ENCODE measurements at regions not wholly inside any gene's neighbourhood (a gene's known extent, or its start where the extent isn't known, plus 50 kb on each side); places are given as distances from the start of the nearest gene placed in this dataset.
"Not testable (repeated sequence)": the region's sequence is repeated elsewhere in the genome, so short reads cannot be mapped to it uniquely, and the experiment has no call there.

DNA sequence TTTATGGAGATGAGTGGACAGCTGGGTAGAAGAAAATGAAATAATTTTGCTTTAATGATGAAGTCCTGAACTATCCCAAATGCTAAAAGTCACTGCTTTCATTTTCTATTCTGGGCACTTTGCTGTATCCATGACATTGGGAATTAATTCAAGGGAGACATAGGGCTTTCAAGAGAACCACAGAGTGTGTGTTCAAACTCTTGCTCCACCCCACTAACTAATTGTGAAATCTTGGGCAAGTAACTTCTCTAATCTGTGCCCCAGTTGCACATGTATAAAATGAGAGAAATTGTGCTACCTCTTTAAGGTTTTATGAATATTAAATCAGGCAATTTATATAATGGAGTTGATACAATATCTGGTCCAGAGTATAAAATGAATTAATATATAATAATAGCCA lies 1422.0 kb downstream of the ADGRL3 start:
- ATAC-seq: peak in 1 of 2 donors; percentile 39
- DNase-seq: no peak

GRCh38 chr4:62619971-62620370 lies 1419.8 kb downstream of the ADGRL3 start:
- Histone ChIP-seq H3K9me3 (no peaks in the 10 kb centered on the region), H3K36me3 (no peaks in the 10 kb centered on the region), H3K4me3 (no peak overlapping the region), H3K4me1 (no peaks in the 10 kb centered on the region), H3K27me3 (ENCODE audit: low read depth) (no peaks in the 10 kb centered on the region), H3K27ac (no peak overlapping the region)
- no peak for ATAC-seq
- no peak for TF ChIP-seq CTCF (IDR thresholded peaks at IDR 0.05)
- intact Hi-C loops (cut with DNase I): no loop called here
- DNase-seq: no peak

More for the DNA sequence above, 1422.0 kb downstream of the ADGRL3 start:
- Histone ChIP-seq H3K36me3 (no peaks in the 10 kb centered on the region), H3K4me3 (no peak overlapping the region), H3K4me1 (no peaks in the 10 kb centered on the region), H3K27ac (no peak overlapping the region), H3K27me3 (ENCODE audit: low read depth) (no peaks in the 10 kb centered on the region), H3K9me3 (no peaks in the 10 kb centered on the region)
- intact Hi-C loops (cut with DNase I): no loop called here
- TF ChIP-seq CTCF (IDR thresholded peaks at IDR 0.05): no peak

DNA sequence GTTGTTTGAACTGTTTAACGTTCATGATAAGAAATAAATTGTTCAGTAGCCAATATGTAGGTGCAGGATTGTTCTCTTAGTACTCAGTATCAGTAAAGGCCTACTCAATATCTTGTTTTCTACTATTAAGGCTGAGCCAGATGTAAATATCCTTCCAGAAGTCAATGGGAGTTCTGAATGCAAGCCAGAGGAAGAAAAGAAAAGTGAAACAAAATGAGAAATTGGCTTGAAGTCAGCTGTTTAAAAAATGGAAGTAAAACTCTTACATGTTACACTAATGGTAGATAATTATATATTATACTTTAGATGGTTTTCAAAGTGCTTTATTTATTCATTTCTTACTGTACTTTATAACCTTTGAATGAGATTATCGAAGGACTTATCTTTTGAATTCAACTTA lies 1417.9 kb downstream of the ADGRL3 start:
- Histone ChIP-seq H3K4me3 (no peak overlapping the region), H3K9me3 (no peaks in the 10 kb centered on the region), H3K27me3 (ENCODE audit: low read depth) (no peaks in the 10 kb centered on the region), H3K36me3 (no peaks in the 10 kb centered on the region), H3K27ac (no peak overlapping the region), H3K4me1 (no peaks in the 10 kb centered on the region)
- intact Hi-C loops (cut with DNase I): no loop called here
- DNase-seq (no peak), ATAC-seq (no peak)
- TF ChIP-seq CTCF (IDR thresholded peaks at IDR 0.05): no peak

DNA sequence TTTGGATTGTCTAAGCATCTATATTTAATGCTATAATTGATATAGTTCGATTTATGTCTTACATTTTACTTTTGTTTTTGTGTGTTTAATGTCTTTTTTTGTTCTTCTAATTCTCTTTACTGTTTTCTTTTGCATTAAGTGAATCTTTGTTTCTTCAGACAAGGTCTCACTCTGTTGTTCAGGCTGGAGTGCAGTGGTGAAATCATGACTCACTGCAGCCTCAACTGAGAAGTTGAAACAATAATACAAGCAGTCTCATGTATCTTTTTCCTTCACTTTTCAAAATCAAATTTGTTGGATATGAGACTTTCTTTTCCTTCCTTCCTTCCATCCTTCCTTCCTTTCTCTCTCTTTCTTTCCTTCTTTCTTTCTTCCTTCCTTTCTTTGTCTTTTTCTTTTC lies 1401.6 kb downstream of the ADGRL3 start:
- Histone ChIP-seq H3K4me3 (no peak overlapping the region), H3K36me3 (no peaks in the 10 kb centered on the region), H3K27ac (no peak overlapping the region), H3K4me1 (no peaks in the 10 kb centered on the region), H3K27me3 (ENCODE audit: low read depth) (no peaks in the 10 kb centered on the region), H3K9me3 (no peaks in the 10 kb centered on the region)
- DNase-seq (no peak), ATAC-seq (no peak)
- intact Hi-C loops (cut with DNase I): no loop called here
- TF ChIP-seq CTCF (IDR thresholded peaks at IDR 0.05): no peak

GRCh38 chr4:62595265-62595664 lies 1395.1 kb downstream of the ADGRL3 start:
- H3K27me3 ChIP-seq (ENCODE audit: low read depth); H3K4me3 ChIP-seq; intact Hi-C loops (cut with DNase I); H3K9me3 ChIP-seq; H3K4me1 ChIP-seq; DNase-seq; H3K36me3 ChIP-seq; H3K27ac ChIP-seq; ATAC-seq: not testable (repeated sequence)
- peak; percentile 36 for TF ChIP-seq CTCF (IDR thresholded peaks at IDR 0.05)

DNA sequence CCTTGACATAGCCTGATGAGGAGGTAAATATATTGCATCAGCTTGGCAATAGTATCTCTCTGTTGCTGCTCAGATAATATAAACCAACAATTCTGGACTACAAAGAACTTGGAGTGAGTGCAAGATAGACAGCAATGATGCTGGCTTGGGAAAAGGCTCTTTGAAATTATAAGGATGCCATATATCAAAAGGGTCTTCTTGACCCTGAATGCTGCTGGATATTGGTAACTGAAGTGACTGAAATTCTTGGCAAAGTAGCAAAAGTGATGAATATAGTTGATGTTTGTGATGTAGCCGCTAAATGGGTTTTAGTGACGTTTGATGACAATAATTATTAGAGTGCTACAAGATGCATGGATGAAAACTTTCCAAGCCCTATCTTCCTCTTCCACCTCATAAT lies 1391.6 kb downstream of the ADGRL3 start:
- H3K27ac ChIP-seq: no peak overlapping the region

More for the DNA sequence above, 1391.6 kb downstream of the ADGRL3 start:
- DNase-seq (no peak), ATAC-seq (no peak)
- Histone ChIP-seq H3K4me3 (no peak overlapping the region), H3K36me3 (no peaks in the 10 kb centered on the region), H3K27me3 (ENCODE audit: low read depth) (no peaks in the 10 kb centered on the region), H3K4me1 (no peaks in the 10 kb centered on the region), H3K9me3 (no peaks in the 10 kb centered on the region)
- intact Hi-C loops (cut with DNase I): no loop called here
- TF ChIP-seq CTCF (IDR thresholded peaks at IDR 0.05): no peak

All from lower lobe of right lung (tissue), 2 donors.